ENCODE measurements at regions not wholly inside any gene's neighbourhood (a gene's known extent, or its start where the extent isn't known, plus 50 kb on each side); places are given as distances from the start of the nearest gene placed in this dataset.

DNA sequence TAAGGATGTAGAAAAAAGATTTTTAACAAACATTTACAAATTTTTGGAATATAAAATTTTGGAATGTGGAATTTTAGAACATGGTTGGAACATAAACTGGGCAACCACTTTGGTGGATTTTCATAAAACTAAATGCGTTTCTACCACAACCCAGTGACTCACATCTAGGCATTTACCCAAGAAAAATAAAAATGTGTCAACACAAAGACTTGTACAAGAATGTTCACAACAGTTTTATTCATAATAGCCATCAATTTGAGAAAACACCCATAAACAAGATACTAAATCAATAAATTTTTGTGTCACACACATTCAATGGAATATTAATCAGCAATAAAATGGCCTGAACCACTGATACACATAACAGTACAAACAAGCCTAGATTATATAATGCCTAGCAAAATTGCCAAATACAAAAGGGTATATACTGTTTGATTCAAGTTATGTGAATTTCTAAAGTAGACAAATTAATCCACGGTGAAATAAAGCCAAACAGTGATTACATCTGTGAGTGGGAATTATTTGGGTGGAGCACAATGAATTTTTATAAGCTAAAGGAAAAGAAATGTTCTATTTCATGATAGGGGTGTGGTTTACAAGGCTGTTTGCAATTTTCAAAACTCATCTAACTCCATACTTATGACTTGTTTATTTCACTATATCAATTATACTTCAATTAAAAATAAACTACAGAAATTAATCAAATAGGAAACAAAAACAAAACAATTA is 415.2 kb upstream of the OR4E1 start:
- no peak for DNase-seq

DNA sequence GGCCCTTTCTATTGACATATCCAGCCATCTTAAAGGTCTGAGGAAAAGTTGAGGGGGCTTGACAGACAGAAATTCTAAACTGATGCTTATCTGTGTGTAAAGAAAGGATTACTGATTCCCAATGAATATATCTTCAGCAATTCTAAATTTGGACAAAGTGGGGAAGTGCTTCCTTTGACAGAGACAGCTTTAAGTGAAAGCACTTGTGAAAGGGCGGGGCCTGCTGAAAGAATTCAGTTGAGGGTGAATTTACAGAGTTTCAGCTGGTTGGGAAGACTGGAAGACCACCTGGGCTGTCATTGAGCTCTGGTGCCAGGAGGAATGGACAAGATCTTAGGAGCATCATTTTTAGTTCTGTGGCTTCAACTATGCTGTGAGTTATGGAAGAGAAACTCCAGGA is 412.5 kb upstream of the OR4E1 start:
- no peak for DNase-seq

GRCh38 chr14:22084393-22085281 is 411.0 kb upstream of the OR4E1 start:
- DNase-seq, result no peak

GRCh38 chr14:22081337-22081736 is 407.7 kb upstream of the OR4E1 start:
- no peak for DNase-seq

- DNase-seq, result no peak
These were observed 406.1 kb upstream of the OR4E1 start for GRCh38 chr14:22079766-22080165.

GRCh38 chr14:22073801-22074200 is 400.2 kb upstream of the OR4E1 start:
- no peak for DNase-seq

GRCh38 chr14:22071006-22071405 is 397.4 kb upstream of the OR4E1 start:
- DNase-seq, result no peak

- DNase-seq, result peak; percentile 48
These were observed 396.7 kb upstream of the OR4E1 start for GRCh38 chr14:22070119-22070982.

- no peak for DNase-seq
These were observed 391.7 kb upstream of the OR4E1 start for GRCh38 chr14:22065347-22065746.

- no peak for DNase-seq
These were observed 385.6 kb upstream of the OR4E1 start for GRCh38 chr14:22059201-22059600.

DNA sequence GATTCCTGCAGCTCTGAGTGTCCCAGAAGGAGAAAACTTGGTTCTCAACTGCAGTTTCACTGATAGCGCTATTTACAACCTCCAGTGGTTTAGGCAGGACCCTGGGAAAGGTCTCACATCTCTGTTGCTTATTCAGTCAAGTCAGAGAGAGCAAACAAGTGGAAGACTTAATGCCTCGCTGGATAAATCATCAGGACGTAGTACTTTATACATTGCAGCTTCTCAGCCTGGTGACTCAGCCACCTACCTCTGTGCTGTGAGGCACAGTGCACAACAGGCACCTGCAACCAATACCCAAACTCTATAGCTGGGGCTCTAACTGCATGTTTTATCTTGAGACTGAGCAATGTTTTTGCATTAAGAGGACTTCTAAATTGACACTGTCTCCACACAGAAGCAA is 379.2 kb upstream of the OR4E1 start:
- DNase-seq, result no peak

GRCh38 chr14:22047115-22047514 is 373.5 kb upstream of the OR4E1 start:
- DNase-seq, result no peak

DNA sequence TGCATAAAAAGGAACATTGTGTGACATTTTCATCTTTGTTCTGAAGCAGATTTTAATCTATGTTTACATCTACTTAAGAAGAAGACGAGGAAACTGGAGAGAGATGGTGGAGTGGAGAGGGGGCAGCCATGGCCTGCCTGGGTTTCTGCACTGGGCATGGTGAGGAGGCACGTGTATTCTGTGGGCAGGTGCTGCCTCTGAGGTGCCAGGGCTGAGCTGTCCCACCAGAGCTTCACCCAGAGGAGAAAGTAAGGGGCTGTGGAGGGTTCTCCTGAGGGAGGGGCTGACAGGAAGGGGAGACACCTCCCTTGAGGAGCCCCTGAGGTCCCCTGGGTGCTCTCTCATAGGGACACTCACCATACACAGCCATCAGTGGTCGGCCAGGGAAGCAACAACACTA is 372.4 kb upstream of the OR4E1 start:
- DNase-seq, result no peak

- no peak for DNase-seq
These were observed 370.6 kb upstream of the OR4E1 start for GRCh38 chr14:22044193-22044592.

DNA sequence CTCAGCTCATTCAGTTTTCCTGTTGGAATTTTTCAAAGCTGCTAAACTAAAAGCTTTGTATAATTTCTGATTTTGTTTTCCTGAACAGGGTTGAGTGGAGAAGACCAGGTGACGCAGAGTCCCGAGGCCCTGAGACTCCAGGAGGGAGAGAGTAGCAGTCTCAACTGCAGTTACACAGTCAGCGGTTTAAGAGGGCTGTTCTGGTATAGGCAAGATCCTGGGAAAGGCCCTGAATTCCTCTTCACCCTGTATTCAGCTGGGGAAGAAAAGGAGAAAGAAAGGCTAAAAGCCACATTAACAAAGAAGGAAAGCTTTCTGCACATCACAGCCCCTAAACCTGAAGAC is 367.1 kb upstream of the OR4E1 start:
- DNase-seq, result no peak

DNA sequence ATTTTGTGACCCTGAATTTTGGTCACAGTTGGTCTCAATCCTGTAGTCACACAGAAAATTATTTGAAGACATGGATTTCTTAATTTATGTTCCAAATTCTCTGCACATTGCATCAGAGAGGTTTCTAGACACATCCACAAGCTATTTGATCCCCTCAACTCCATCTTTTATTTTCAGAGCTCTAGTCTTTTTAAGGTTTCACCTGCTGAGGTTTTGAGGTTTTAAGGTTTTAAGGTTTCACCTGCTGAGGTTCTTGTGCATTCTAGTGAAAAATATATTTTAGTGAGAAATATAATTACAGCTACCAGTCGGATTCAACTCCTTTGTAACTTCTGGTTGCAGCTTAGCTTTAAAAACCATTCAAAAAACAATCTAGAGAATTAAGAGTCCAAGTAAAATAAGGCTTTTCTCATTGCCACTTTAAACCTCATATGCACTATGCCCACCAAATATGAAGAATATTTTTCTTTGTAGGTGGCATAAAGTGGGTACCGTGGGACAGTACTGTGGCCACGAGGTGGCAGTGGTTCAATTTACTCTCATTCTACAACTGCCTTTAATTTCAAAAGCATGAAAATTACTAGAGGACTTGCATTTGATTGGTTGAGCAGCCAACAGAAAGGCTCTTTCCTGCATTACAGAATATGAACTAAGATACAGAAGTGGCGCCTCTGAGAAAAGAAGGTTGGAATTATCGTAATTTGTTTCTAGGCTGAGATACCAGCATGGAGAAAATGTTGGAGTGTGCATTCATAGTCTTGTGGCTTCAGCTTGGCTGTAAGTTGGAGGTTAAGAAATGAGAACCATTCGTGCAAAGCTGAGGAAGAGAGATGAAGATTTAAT is 366.5 kb upstream of the OR4E1 start:
- DNase-seq, result no peak

DNA sequence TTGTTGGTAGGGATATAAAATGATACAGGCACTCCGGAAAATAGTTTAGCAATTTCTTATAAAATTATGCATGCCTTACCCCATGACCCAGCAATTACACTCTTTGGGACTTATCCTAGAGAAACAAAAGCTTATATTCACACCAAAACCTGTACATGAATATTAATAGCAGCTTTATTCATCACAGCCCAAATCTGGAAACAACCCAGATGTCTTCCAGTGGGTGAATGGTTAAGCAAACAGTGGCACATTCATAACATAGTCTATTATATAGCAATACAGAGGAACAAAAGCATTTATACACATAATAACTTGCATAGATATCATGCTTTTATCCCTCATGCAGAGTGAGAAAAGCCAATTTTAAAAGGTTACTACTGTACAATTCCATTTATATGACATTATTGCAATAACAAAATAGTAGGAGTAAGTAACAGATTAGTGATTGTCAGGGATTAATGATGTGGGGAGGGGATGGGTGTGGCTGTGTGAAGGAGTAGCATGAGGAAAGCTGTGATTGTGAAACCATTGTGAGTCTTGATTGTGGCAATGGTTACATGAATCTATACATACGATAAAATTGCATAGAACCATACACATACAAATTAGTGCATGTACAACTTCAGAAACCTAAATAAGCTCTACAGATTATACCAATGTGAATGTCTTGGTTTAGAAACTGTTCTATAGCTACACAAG is 363.1 kb upstream of the OR4E1 start:
- no peak for DNase-seq

GRCh38 chr14:22026527-22026926 is 352.9 kb upstream of the OR4E1 start:
- no peak for DNase-seq

- no peak for DNase-seq
These were observed 352.3 kb upstream of the OR4E1 start for GRCh38 chr14:22025879-22026278.

DNA sequence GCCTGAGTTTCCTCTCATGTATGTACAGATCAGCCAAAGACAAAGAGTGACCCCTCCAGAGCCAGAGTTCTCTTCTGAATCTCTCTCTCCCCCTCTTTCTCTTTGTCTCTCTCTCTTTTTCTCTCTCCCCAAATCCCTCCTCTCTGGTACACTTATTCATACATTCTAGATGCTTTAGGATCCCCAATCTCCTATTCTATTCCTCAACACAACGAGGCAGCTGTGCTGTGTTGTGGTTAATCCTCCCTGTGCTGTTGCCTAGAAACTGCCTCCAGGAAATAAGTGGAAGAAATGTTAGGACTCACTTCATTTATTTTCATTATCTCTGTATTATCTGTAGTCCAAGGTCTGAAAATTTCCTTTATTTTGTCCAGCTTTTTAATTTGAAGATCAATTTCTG is 350.5 kb upstream of the OR4E1 start:
- no peak for DNase-seq

DNA sequence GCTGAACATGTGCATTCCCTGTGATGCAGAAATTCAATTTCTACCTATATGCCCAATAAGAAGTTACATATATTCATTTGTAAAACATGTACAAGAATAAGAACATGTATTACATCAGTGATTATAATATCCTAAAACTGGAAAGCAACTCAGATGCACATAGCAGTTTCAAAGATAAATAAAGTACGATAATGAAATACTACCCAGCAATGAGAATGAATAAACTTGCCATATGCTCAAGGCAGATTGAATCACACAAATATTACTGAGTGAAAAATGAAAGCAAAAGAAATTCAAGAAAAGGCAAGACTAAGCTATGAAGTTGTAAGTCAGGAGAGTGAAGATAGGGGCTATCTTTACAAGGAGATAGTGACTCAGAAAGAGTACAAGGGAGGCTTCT is 345.3 kb upstream of the OR4E1 start:
- no peak for DNase-seq

DNA sequence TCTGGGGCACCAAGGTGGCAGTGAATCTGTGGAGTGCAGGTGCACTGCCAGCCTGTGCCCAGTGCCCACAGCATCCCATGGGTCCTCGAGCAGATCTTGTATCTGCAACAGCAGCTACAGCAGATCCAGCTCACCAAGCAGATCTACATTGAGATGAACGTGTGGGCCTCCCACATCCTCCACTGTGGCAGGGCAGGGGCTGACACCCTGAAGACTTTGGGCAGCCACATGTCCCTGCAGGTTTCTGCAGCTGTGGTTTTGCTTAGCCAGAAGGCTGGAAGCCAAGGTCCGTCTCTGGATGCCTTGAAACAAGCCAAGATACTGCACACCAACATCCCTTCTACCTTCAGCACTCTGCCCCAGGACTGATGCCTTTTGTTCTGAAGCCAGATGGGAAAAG is 338.8 kb upstream of the OR4E1 start:
- no peak for DNase-seq

Measured in right forelimb (tissue), 1 donor.